Esophagus muscularis mucosa (tissue), 3 donors: ENCODE measurements at regions not wholly inside any gene's neighbourhood (a gene's known extent, or its start where the extent isn't known, plus 50 kb on each side); places are given as distances from the start of the nearest gene placed in this dataset.

Experiments
- CTCF ChIP-seq, 3 experiments: fragments of 200-600 bp in 2 of 3; fragments of 450-650 bp in 1 of 3; sonication (generic) in 2 of 3; IDR thresholded peaks; one replicate each; pipeline ENCODE4 v1.5.1; 2017 to 2019; ENCODE audit warnings: antibody characterized with exemption in 3 of 3, mild to moderate bottlenecking in 2 of 3, moderate library complexity in 1 of 3
- POLR2A ChIP-seq: fragments of 450-650 bp; IDR thresholded peaks from one replicate; pipeline ENCODE4 v1.6.1; 2017; ENCODE audit warnings: antibody characterized with exemption, moderate library complexity, mild to moderate bottlenecking, low read depth

- TF ChIP-seq CTCF (IDR thresholded peaks at IDR 0.05) (no peak), POLR2A (no peak)
Measured at GRCh38 chr2:111523009-111523408, 361.0 kb downstream of the ANAPC1 start.
